Gastrocnemius medialis (tissue), 4 donors: ENCODE measurements at regions not wholly inside any gene's neighbourhood (a gene's known extent, or its start where the extent isn't known, plus 50 kb on each side); places are given as distances from the start of the nearest gene placed in this dataset.

ENCODE experiments used
- ATAC-seq, 2 donors: fragments of 150-250 bp; one replicate each; pipeline ENCODE4 v1.9.1; 2016
- DNase-seq, 2 donors: peaks; one replicate each; pipeline ENCODE4 v3.0.0-alpha.2; 2019
- H3K27ac ChIP-seq, 4 donors: fragments of 200-600 bp; sonication (generic); 1 replicate in 1 of 4; 2 replicates in 3 of 4; pipeline ENCODE4 v1.5.1; 2016 to 2018; ENCODE audit warnings: mild to moderate bottlenecking in 2 of 4, moderate library complexity in 1 of 4
- H3K27me3 ChIP-seq, 3 donors: fragments of 200-600 bp; sonication (generic) in 2 of 3; 1 replicate in 1 of 3; 2 replicates in 2 of 3; pipeline versions ENCODE4 v1.5.1 to v1.6.0; 2016 to 2019; ENCODE audit warnings: mild to moderate bottlenecking in 1 of 3, moderate library complexity in 1 of 3
- H3K36me3 ChIP-seq, 2 donors: fragments of 200-600 bp; sonication (generic) in 1 of 2; one replicate each; pipeline ENCODE4 v1.5.1; 2017 to 2018
- H3K4me1 ChIP-seq, 2 donors: fragments of 200-600 bp; sonication (generic) in 1 of 2; one replicate each; pipeline ENCODE4 v1.5.1; 2016 to 2017; ENCODE audit warnings: mild to moderate bottlenecking in 2 of 2
- H3K4me3 ChIP-seq, 4 donors: fragments of 200-600 bp; sonication (generic) in 3 of 4; 1 replicate in 1 of 4; 2 replicates in 3 of 4; pipeline ENCODE4 v1.5.1; 2016 to 2019; ENCODE audit warnings: mild to moderate bottlenecking in 2 of 4
- H3K9me3 ChIP-seq, 3 donors: fragments of 200-600 bp; sonication (generic) in 2 of 3; 1 replicate in 1 of 3; 2 replicates in 2 of 3; pipeline ENCODE4 v1.5.1; 2016 to 2019
- CTCF ChIP-seq, 5 experiments: fragments of 450-650 bp in 3 of 5; fragments of 200-600 bp in 2 of 5; sonication (generic) in 2 of 5; IDR thresholded peaks in 4 of 5; conservative IDR thresholded peaks in 1 of 5; 1 replicate in 4 of 5; 2 replicates in 1 of 5; pipeline ENCODE4 v1.5.1; 2016 to 2019; ENCODE audit warnings: antibody characterized with exemption in 5 of 5, mild to moderate bottlenecking in 3 of 5, moderate library complexity in 3 of 5
- POLR2A ChIP-seq, 2 donors: fragments of 450-650 bp; IDR thresholded peaks; one replicate each; pipeline ENCODE4 v1.6.1; 2017; ENCODE audit warnings: antibody characterized with exemption in 2 of 2, mild to moderate bottlenecking in 2 of 2, moderate library complexity in 2 of 2
- in situ Hi-C, 4 donors: fragments of 200-750 bp; cut with MboI; loops; one replicate each; pipeline versions ENCODE4 v1.15.0 to v1.8.0; 2017; ENCODE audit warnings: low sequenced_read_pairs in 4 of 4
- intact Hi-C: fragments of 100-400 bp; cut with DNase I; formaldehyde crosslinking; loops from one replicate; pipeline ENCODE4 v1.15.1; 2023; ENCODE audit warnings: low total_unique reads

GRCh38 chr14:106506881-106507305 is 980.5 kb downstream of the TMEM121 start:
- ATAC-seq (no peak), DNase-seq (no peak)
- intact Hi-C loops: no loop called here
- Histone ChIP-seq H3K27me3 (no peaks in the 10 kb centered on the region), H3K27ac (no peak overlapping the region), H3K4me3 (no peak overlapping the region), H3K4me1 (no peaks in the 10 kb centered on the region), H3K9me3 (no peaks in the 10 kb centered on the region), H3K36me3 (no peaks in the 10 kb centered on the region)
- no peak for TF ChIP-seq CTCF (IDR thresholded peaks at IDR 0.05 in 4 of 5, conservative IDR thresholded peaks at IDR 0.05 in 1 of 5)
- TF ChIP-seq POLR2A (IDR thresholded peaks at IDR 0.05): no peak
- in situ Hi-C loops: no loop called here

- intact Hi-C loops: no loop called here
- Histone ChIP-seq H3K4me3 (no peak overlapping the region), H3K27me3 (no peaks in the 10 kb centered on the region), H3K4me1 (no peaks in the 10 kb centered on the region), H3K36me3 (no peaks in the 10 kb centered on the region), H3K9me3 (no peaks in the 10 kb centered on the region), H3K27ac (no peak overlapping the region)
- DNase-seq (no peak), ATAC-seq (no peak)
- TF ChIP-seq CTCF (IDR thresholded peaks at IDR 0.05 in 4 of 5, conservative IDR thresholded peaks at IDR 0.05 in 1 of 5) (no peak), POLR2A (IDR thresholded peaks at IDR 0.05) (no peak)
- in situ Hi-C loops: no loop called here
Observed at GRCh38 chr14:106507354-106507753, 981.0 kb downstream of the TMEM121 start.

- no peaks in the 10 kb centered on the region for H3K36me3 ChIP-seq
- no peak for DNase-seq
- TF ChIP-seq CTCF (IDR thresholded peaks at IDR 0.05 in 4 of 5, conservative IDR thresholded peaks at IDR 0.05 in 1 of 5) (no peak), POLR2A (IDR thresholded peaks at IDR 0.05) (no peak)
Observed at GRCh38 chr14:106508216-106508615, 981.8 kb downstream of the TMEM121 start.

GRCh38 chr14:106509176-106509575 is 982.8 kb downstream of the TMEM121 start:
- intact Hi-C loops: no loop called here
- TF ChIP-seq POLR2A (IDR thresholded peaks at IDR 0.05) (no peak), CTCF (IDR thresholded peaks at IDR 0.05 in 4 of 5, conservative IDR thresholded peaks at IDR 0.05 in 1 of 5) (no peak)
- in situ Hi-C loops: no loop called here
- no peaks in the 10 kb centered on the region for H3K27me3 ChIP-seq
- H3K4me3 ChIP-seq: no peak overlapping the region
- no peaks in the 10 kb centered on the region for H3K4me1 ChIP-seq
- H3K9me3 ChIP-seq: no peaks in the 10 kb centered on the region
- ATAC-seq (no peak), DNase-seq (no peak)
- H3K36me3 ChIP-seq: no peaks in the 10 kb centered on the region
- H3K27ac ChIP-seq: no peak overlapping the region

More at GRCh38 chr14:106508216-106508615, 981.8 kb downstream of the TMEM121 start:
- Histone ChIP-seq H3K4me1 (no peaks in the 10 kb centered on the region), H3K4me3 (no peak overlapping the region), H3K27me3 (no peaks in the 10 kb centered on the region), H3K9me3 (no peaks in the 10 kb centered on the region), H3K27ac (no peak overlapping the region)
- ATAC-seq: no peak
- intact Hi-C loops: no loop called here
- in situ Hi-C loops: no loop called here

GRCh38 chr14:106509807-106510206 is 983.4 kb downstream of the TMEM121 start:
- Histone ChIP-seq H3K9me3 (no peaks in the 10 kb centered on the region), H3K27ac (no peak overlapping the region), H3K4me1 (no peaks in the 10 kb centered on the region), H3K36me3 (no peaks in the 10 kb centered on the region), H3K27me3 (no peaks in the 10 kb centered on the region), H3K4me3 (no peak overlapping the region)
- intact Hi-C loops (no loop called here), in situ Hi-C loops (no loop called here)
- no peak for ATAC-seq
- DNase-seq: no peak
- TF ChIP-seq POLR2A (IDR thresholded peaks at IDR 0.05) (no peak), CTCF (IDR thresholded peaks at IDR 0.05 in 4 of 5, conservative IDR thresholded peaks at IDR 0.05 in 1 of 5) (no peak)
